CD14-positive monocyte (primary cell): ENCODE measurements at regions not wholly inside any gene's neighbourhood (a gene's known extent, or its start where the extent isn't known, plus 50 kb on each side); places are given as distances from the start of the nearest gene placed in this dataset.

Experiments used
- DNase-seq, 3 donors: peaks; one replicate each; pipeline ENCODE4 v3.0.0-alpha.2; 2011 to 2022
- H2AFZ ChIP-seq: 2 replicates; pipeline ENCODE4 v1.6.0; 2012; ENCODE audit warnings: mild to moderate bottlenecking, low read depth, low read length, inconsistent platforms; ENCODE audit not compliant: insufficient read depth, poor library complexity, severe bottlenecking
- H3K27ac ChIP-seq, 2 donors: 1 replicate in 1 of 2; 2 replicates in 1 of 2; pipeline ENCODE4 v1.5.1; 2012 to 2013; ENCODE audit warnings: low read length in 2 of 2, control low read depth in 1 of 2, inconsistent platforms in 1 of 2, low read depth in 1 of 2, mild to moderate bottlenecking in 1 of 2
- H3K27me3 ChIP-seq, 2 donors: one replicate each; pipeline versions ENCODE4 v1.6.0 to v1.6.1; 2011 to 2013; ENCODE audit warnings: low read length in 2 of 2; ENCODE audit not compliant: control insufficient read depth in 2 of 2, insufficient read depth in 2 of 2
- H3K36me3 ChIP-seq, 2 donors: replicated peaks in 1 of 2; 1 replicate in 1 of 2; 2 replicates in 1 of 2; pipeline versions ENCODE4 v1.5.1 to v1.6.1; 2012 to 2013; ENCODE audit warnings: low read length in 2 of 2, control low read depth in 1 of 2, inconsistent platforms in 1 of 2, mild to moderate bottlenecking in 1 of 2; ENCODE audit not compliant: insufficient read depth in 2 of 2, control insufficient read depth in 1 of 2
- H3K4me1 ChIP-seq, 2 donors: 1 replicate in 1 of 2; 2 replicates in 1 of 2; pipeline versions ENCODE4 v1.5.1 to v1.6.1; 2012 to 2013; ENCODE audit warnings: low read length in 2 of 2, control low read depth in 1 of 2, inconsistent platforms in 1 of 2, mild to moderate bottlenecking in 1 of 2, moderate library complexity in 1 of 2; ENCODE audit not compliant: insufficient read depth in 2 of 2, control insufficient read depth in 1 of 2
- H3K4me2 ChIP-seq: replicated peaks from 2 replicates; pipeline ENCODE3; 2012; ENCODE audit warnings: low read length, moderate library complexity, mild to moderate bottlenecking; ENCODE audit not compliant: poor library complexity, severe bottlenecking; ENCODE audit errors: extremely low read depth
- H3K4me3 ChIP-seq, 3 experiments: fragments of 200-600 bp in 1 of 3; sonication (generic) in 1 of 3; replicated peaks in 1 of 3; 1 replicate in 2 of 3; 2 replicates in 1 of 3; pipeline ENCODE4 v1.5.1; 2011 to 2013; ENCODE audit warnings: low read length in 3 of 3, mild to moderate bottlenecking in 3 of 3, control low read depth in 2 of 3, low read depth in 2 of 3, inconsistent platforms in 1 of 3, moderate library complexity in 1 of 3
- H3K79me2 ChIP-seq: 2 replicates; pipeline ENCODE4 v1.6.0; 2012; ENCODE audit warnings: mild to moderate bottlenecking, control low read depth, inconsistent platforms, low read length, moderate library complexity; ENCODE audit not compliant: insufficient read depth
- H3K9ac ChIP-seq: 2 replicates; pipeline ENCODE4 v1.6.0; 2017; ENCODE audit warnings: low read length, mild to moderate bottlenecking; ENCODE audit not compliant: insufficient read depth, poor library complexity, severe bottlenecking
- H3K9me3 ChIP-seq, 2 donors: replicated peaks in 1 of 2; 1 replicate in 1 of 2; 2 replicates in 1 of 2; pipeline versions ENCODE4 v1.5.1 to v1.6.1; 2012 to 2013; ENCODE audit warnings: low read length in 2 of 2, control low read depth in 1 of 2; ENCODE audit not compliant: control insufficient read depth in 1 of 2, insufficient read depth in 1 of 2
- H4K20me1 ChIP-seq: 2 replicates; pipeline ENCODE4 v1.6.0; 2012; ENCODE audit warnings: mild to moderate bottlenecking, low read length, control low read depth, moderate library complexity; ENCODE audit not compliant: insufficient read depth
- H3K27ac Mint-ChIP-seq, 7 donors: one replicate each; pipeline ENCODE4 v1.8.0; 2020; ENCODE audit warnings: mild to moderate bottlenecking in 7 of 7, mixed read lengths in 7 of 7, moderate library complexity in 6 of 7, inconsistent platforms in 2 of 7
- H3K27me3 Mint-ChIP-seq, 3 donors: one replicate each; pipeline ENCODE4 v1.8.0; 2021 to 2022; ENCODE audit warnings: low read depth in 3 of 3, mild to moderate bottlenecking in 3 of 3, mixed read lengths in 3 of 3, moderate library complexity in 3 of 3, inconsistent platforms in 1 of 3
- H3K36me3 Mint-ChIP-seq, 2 donors: one replicate each; pipeline ENCODE4 v1.8.0; 2020; ENCODE audit warnings: mixed read lengths in 2 of 2, inconsistent platforms in 1 of 2, mild to moderate bottlenecking in 1 of 2
- H3K4me1 Mint-ChIP-seq: one replicate; pipeline ENCODE4 v1.8.0; 2020; ENCODE audit warnings: mild to moderate bottlenecking, mixed read lengths
- H3K4me3 Mint-ChIP-seq, 2 donors: one replicate each; pipeline ENCODE4 v1.8.0; 2020; ENCODE audit warnings: mild to moderate bottlenecking in 2 of 2, mixed read lengths in 2 of 2, moderate library complexity in 1 of 2
- H3K9me3 Mint-ChIP-seq, 7 donors: one replicate each; pipeline ENCODE4 v1.8.0; 2020 to 2022; ENCODE audit warnings: mixed read lengths in 7 of 7, mild to moderate bottlenecking in 6 of 7, moderate library complexity in 6 of 7, inconsistent platforms in 2 of 7
- CTCF ChIP-seq: fragments of 200-600 bp; IDR thresholded peaks from one replicate; pipeline ENCODE4 v1.8.0; 2022; ENCODE audit warnings: antibody characterized with exemption, mild to moderate bottlenecking
- WGBS: methylation state at CpG from one replicate; pipeline ENCODE4 v1.1.5; 2013; ENCODE audit warnings: missing lambda C conversion rate; ENCODE audit not compliant: insufficient coverage; 5-methylcytosine and 5-hydroxymethylcytosine counted together
- intact Hi-C, 2 donors: fragments of 100-400 bp; cut with micrococcal nuclease; formaldehyde crosslinking; loops; one replicate each; pipeline versions ENCODE4 v1.15.0 to v1.15.1; 2023

DNA sequence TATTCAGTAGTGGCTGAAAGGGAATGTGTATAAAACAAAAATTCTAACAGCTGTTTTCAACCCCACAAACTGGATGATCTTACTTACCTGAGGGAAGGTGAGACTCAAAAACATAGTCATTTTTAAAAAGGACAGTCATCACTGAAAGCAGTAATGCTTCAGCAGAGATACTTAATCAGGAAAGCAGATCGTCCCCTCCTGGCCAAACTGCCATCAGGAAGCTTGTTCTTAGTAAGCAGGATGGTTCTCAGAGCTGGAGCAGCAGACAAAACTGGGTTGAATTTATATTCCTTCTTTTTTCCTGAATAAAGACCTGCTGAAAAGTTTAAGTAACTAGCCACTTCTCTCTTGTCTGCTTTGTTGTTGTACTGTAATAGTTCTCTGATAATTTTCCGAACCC, 1156.5 kb downstream of the OLFM4 start:
- Mint-ChIP-seq H3K27ac (no peak overlapping the region), H3K36me3 (no peaks in the 10 kb centered on the region), H3K9me3 (peaks cover 0 to 5% (median 1%) of the 10 kb centered on the region in 7 donors), H3K4me1 (no peaks in the 10 kb centered on the region), H3K27me3 (no peaks in the 10 kb centered on the region), H3K4me3 (no peak overlapping the region)
- Histone ChIP-seq H3K9ac (no peak overlapping the region), H2AFZ (no peak overlapping the region), H4K20me1 (no peaks in the 10 kb centered on the region), H3K9me3 (no peaks in the 10 kb centered on the region), H3K27ac (no peak overlapping the region), H3K79me2 (no peaks in the 10 kb centered on the region), H3K27me3 (no peaks in the 10 kb centered on the region), H3K4me1 (no peaks in the 10 kb centered on the region), H3K4me3 (no peak overlapping the region), H3K4me2 (no peak overlapping the region), H3K36me3 (no peaks in the 10 kb centered on the region)
- no peak for DNase-seq
- intact Hi-C loops = no loop called here
- 44% methylated on average over 1 of the region's 2 CpGs for WGBS
- no peak for TF ChIP-seq CTCF

GRCh38 chr13:54185785-54186184, 1157.2 kb downstream of the OLFM4 start:
- Histone ChIP-seq H3K36me3 (no peaks in the 10 kb centered on the region), H3K4me2 (no peak overlapping the region), H3K27me3 (no peaks in the 10 kb centered on the region), H3K9ac (no peak overlapping the region), H3K9me3 (no peaks in the 10 kb centered on the region), H3K79me2 (no peaks in the 10 kb centered on the region), H3K27ac (no peak overlapping the region), H3K4me3 (no peak overlapping the region), H3K4me1 (no peaks in the 10 kb centered on the region), H4K20me1 (no peaks in the 10 kb centered on the region), H2AFZ (no peak overlapping the region)
- no peaks in the 10 kb centered on the region for H3K4me1 Mint-ChIP-seq
- WGBS = no CpG with 5 or more reads among the region's 1 CpG
- no peak overlapping the region for H3K4me3 Mint-ChIP-seq
- intact Hi-C loops = no loop called here
- H3K27ac Mint-ChIP-seq = no peak overlapping the region
- H3K36me3 Mint-ChIP-seq = no peaks in the 10 kb centered on the region
- peaks cover 0 to 5% (median 1%) of the 10 kb centered on the region in 7 donors for H3K9me3 Mint-ChIP-seq
- DNase-seq = no peak
- H3K27me3 Mint-ChIP-seq = no peaks in the 10 kb centered on the region
- no peak for TF ChIP-seq CTCF
